ENCODE measurements at regions not wholly inside any gene's neighbourhood (a gene's known extent, or its start where the extent isn't known, plus 50 kb on each side); places are given as distances from the start of the nearest gene placed in this dataset.

- TF ChIP-seq CTCF (IDR thresholded peaks at IDR 0.05): peak; percentile 58
- H3K27me3 ChIP-seq: no peaks in the 10 kb centered on the region
- peak; percentile 48 for DNase-seq
- H3K9me3 ChIP-seq: no peaks in the 10 kb centered on the region
- no peaks in the 10 kb centered on the region for H3K36me3 ChIP-seq
- intact Hi-C loops (cut with DNase I): no loop called here
- no peak overlapping the region for H3K27ac ChIP-seq
- H3K4me1 ChIP-seq: no peaks in the 10 kb centered on the region
- no peak overlapping the region for H3K9ac ChIP-seq (ENCODE audit: low read depth in 2 of 2, low read length in 2 of 2)
- no peak overlapping the region for H3K4me3 ChIP-seq
Measured at GRCh38 chr1:157363660-157364140, 188.6 kb downstream of the FCRL5 start.

- Histone ChIP-seq H3K36me3 (no peaks in the 10 kb centered on the region), H3K4me1 (no peaks in the 10 kb centered on the region), H3K9ac (ENCODE audit: low read depth in 2 of 2, low read length in 2 of 2) (no peak overlapping the region), H3K4me3 (no peak overlapping the region), H3K9me3 (no peaks in the 10 kb centered on the region), H3K27ac (peak overlapping the region; percentile 25), H3K27me3 (no peaks in the 10 kb centered on the region)
- no peak for DNase-seq
- intact Hi-C loops (cut with DNase I): no loop called here
- TF ChIP-seq CTCF (IDR thresholded peaks at IDR 0.05): no peak
Measured at GRCh38 chr1:157360023-157360390, 192.3 kb downstream of the FCRL5 start.

- peak; percentile 65 for DNase-seq
- H3K4me3 ChIP-seq: no peak overlapping the region
- H3K9ac ChIP-seq (ENCODE audit: low read depth in 2 of 2, low read length in 2 of 2): no peak overlapping the region
- no peaks in the 10 kb centered on the region for H3K36me3 ChIP-seq
- TF ChIP-seq CTCF (IDR thresholded peaks at IDR 0.05): no peak
- H3K4me1 ChIP-seq: no peaks in the 10 kb centered on the region
- H3K27me3 ChIP-seq: no peaks in the 10 kb centered on the region
- intact Hi-C loops (cut with DNase I): no loop called here
- no peaks in the 10 kb centered on the region for H3K9me3 ChIP-seq
- peak overlapping the region; percentile 37 for H3K27ac ChIP-seq
Measured at GRCh38 chr1:157359314-157360022, 192.8 kb downstream of the FCRL5 start.

GRCh38 chr1:157357111-157357510 is 195.2 kb downstream of the FCRL5 start:
- Histone ChIP-seq H3K9ac (ENCODE audit: low read depth in 2 of 2, low read length in 2 of 2) (no peak overlapping the region), H3K27ac (no peak overlapping the region), H3K4me3 (no peak overlapping the region), H3K9me3 (no peaks in the 10 kb centered on the region), H3K4me1 (no peaks in the 10 kb centered on the region), H3K36me3 (no peaks in the 10 kb centered on the region), H3K27me3 (no peaks in the 10 kb centered on the region)
- DNase-seq: no peak
- intact Hi-C loops (cut with DNase I): no loop called here
- no peak for TF ChIP-seq CTCF (IDR thresholded peaks at IDR 0.05)

- H3K9me3 ChIP-seq: no peaks in the 10 kb centered on the region
- H3K27me3 ChIP-seq: no peaks in the 10 kb centered on the region
- no peaks in the 10 kb centered on the region for H3K36me3 ChIP-seq
- no peak overlapping the region for H3K4me3 ChIP-seq
- H3K4me1 ChIP-seq: no peaks in the 10 kb centered on the region
- no peak for TF ChIP-seq CTCF (IDR thresholded peaks at IDR 0.05)
- H3K9ac ChIP-seq (ENCODE audit: low read depth in 2 of 2, low read length in 2 of 2): no peak overlapping the region
- no peak overlapping the region for H3K27ac ChIP-seq
- intact Hi-C loops (cut with DNase I): no loop called here
- DNase-seq: no peak
Measured at GRCh38 chr1:157356601-157357000, 195.7 kb downstream of the FCRL5 start.
